Right cardiac atrium (tissue), 5 donors: ENCODE measurements at regions not wholly inside any gene's neighbourhood (a gene's known extent, or its start where the extent isn't known, plus 50 kb on each side); places are given as distances from the start of the nearest gene placed in this dataset.
"Not testable (repeated sequence)": the region's sequence is repeated elsewhere in the genome, so short reads cannot be mapped to it uniquely, and the experiment has no call there.

ENCODE experiments used
- ATAC-seq, 2 donors: fragments of 200-7000 bp; cut with Tn5 transposase; one replicate each; pipeline versions ENCODE4 v1.8.0 to v1.9.1; 2020; ENCODE audit warnings: moderate library complexity in 2 of 2, mild to moderate bottlenecking in 1 of 2
- DNase-seq, 3 donors: peaks; one replicate each; pipeline ENCODE4 v3.0.0-alpha.2; 2020
- H3K27ac ChIP-seq: one replicate; pipeline ENCODE4 v1.5.1; 2013; ENCODE audit warnings: mild to moderate bottlenecking, low read length, control low read depth, moderate library complexity
- H3K27me3 ChIP-seq: one replicate; pipeline ENCODE4 v1.6.1; 2013; ENCODE audit not compliant: control insufficient read depth, insufficient read depth
- H3K4me1 ChIP-seq: one replicate; pipeline ENCODE4 v1.6.1; 2013; ENCODE audit warnings: low read length; ENCODE audit not compliant: control insufficient read depth, insufficient read depth
- H3K4me3 ChIP-seq: one replicate; pipeline ENCODE4 v1.5.1; 2013; ENCODE audit warnings: low read length, control low read depth
- H3K9me3 ChIP-seq: one replicate; pipeline ENCODE4 v1.6.1; 2013; ENCODE audit warnings: low read length; ENCODE audit not compliant: control insufficient read depth
- WGBS: extraction: QIAGEN DNeasy Blood & Tissue Kit; methylation state at CpG from one replicate; pipeline ENCODE4 v1.1.7; 2013; 5-methylcytosine and 5-hydroxymethylcytosine counted together
- intact Hi-C, 4 donors: fragments of 100-400 bp; cut with DNase I; formaldehyde crosslinking; loops; one replicate each; pipeline versions ENCODE4 v1.11.0 to v1.14.0; 2022 to 2023
- donor health status: healthy with polysubstance abuse.
- donor health status: DM: no; HTN: yes; CAD: no.
- donor health status: DM: no; HTN: no; CAD: no.
- donor health status: DM: no; HTN: yes; CAD: no; lungs with severe emphysema.
- donor health status: DM: yes; HTN: yes; CAD: no.

DNA sequence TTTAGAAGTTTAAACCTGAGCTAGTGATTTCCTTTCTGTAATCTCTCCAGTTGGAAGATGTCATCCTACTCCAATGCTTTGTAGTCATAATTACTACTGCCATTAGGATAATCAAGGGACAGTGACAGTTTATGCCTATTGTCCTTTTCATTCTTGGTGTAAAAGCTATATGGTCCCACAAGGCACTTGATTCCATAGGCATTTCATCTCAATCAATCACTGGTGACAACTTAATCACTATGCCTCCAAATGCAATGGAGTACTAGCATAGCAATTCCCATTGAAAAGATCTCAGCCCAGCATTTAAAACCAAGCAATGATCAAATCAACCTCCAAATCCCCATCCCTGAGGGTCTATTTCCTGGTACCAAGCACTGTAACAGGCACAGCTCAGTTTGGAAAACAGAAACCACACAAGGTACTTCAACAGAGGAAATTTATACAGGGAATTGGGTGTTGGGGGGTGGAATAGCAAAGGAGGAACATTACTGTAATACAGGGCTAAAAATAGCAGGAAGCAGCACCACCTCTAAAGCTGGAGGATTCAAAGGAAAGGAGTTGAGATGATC, 51.0 kb downstream of the FHIP2A start:
- no peak for DNase-seq
- Histone ChIP-seq H3K27ac (no peak overlapping the region), H3K4me3 (no peak overlapping the region), H3K9me3 (no peaks in the 10 kb centered on the region), H3K4me1 (no peaks in the 10 kb centered on the region), H3K27me3 (no peaks in the 10 kb centered on the region)
- ATAC-seq: no peak
- intact Hi-C loops: loop anchor here in 1 of 4 donors (10.0 kb wide), 1 partner anchor 252 kb away; no protein-coding TSS in a partner anchor

DNA sequence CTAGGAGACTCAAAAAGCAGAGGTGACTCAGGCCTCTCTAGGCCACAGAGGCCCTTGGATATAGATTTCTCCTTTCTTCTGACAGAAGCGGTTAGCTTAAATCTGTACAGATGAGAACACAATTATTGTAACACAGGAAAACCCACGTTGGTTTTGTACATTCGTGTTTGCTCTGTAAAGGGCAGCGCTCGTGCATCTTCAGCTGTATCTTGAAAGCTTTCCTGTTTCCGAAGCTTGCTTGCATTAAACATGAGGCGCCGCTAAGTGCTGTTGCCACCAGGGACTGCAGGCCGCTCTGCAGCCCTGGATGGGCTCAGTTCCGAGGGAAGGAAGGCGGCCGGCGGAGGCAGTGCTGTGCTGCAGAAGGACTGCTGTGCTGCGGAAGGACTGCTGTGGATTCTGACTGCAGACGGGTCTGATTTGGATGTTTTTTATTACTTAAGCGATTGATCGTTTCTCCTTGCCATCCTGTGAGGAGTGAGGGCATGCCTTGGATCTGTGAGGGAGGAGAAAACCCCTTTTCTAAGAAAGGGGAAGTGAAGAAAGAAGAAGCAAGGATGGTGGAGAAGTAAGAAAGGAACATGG, 53.3 kb downstream of the FHIP2A start:
- intact Hi-C loops: loop anchor here in 3 of 4 donors (5.0 to 10.0 kb wide), 3 partner anchors 250 to 257 kb away; no protein-coding TSS in a partner anchor
- DNase-seq (peak; percentile 36 to 81 (median 75)), ATAC-seq (peak; percentile 80)
- H3K9me3 ChIP-seq: no peaks in the 10 kb centered on the region
- H3K27me3 ChIP-seq: no peaks in the 10 kb centered on the region
- no peak overlapping the region for H3K27ac ChIP-seq
- H3K4me1 ChIP-seq: no peaks in the 10 kb centered on the region
- H3K4me3 ChIP-seq: no peak overlapping the region
- WGBS: 30% methylated on average over 17 of the region's 17 CpGs

GRCh38 chr10:114875590-114876081, 54.1 kb downstream of the FHIP2A start:
- not testable (repeated sequence) for H3K27me3 ChIP-seq, H3K4me1 ChIP-seq, DNase-seq, ATAC-seq, H3K4me3 ChIP-seq, H3K27ac ChIP-seq, H3K9me3 ChIP-seq
- intact Hi-C loops: loop anchor here in 3 of 4 donors (5.0 to 10.0 kb wide), 3 partner anchors 249 to 257 kb away; no protein-coding TSS in a partner anchor
- WGBS: 92% methylated on average over 4 of the region's 4 CpGs

DNA sequence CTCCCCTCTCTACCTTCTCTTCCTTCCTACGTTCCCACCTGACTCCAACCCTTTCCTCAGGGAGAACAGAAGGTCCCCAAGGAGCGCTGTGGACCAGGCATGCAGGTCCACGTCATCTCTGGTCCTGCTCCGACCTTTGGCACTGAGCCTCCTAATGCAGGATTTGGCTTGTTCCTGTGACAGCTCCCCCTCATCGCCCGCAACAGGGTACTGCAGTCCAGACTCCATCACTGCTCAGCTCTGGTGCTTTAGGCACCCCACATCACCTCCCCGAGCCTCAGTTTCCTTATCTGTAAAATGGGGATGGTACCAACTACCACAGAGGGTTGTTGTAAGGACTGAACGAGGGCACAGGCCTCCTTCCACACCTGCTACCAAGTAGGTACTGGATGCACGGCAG, 54.6 kb downstream of the FHIP2A start:
- H3K27ac ChIP-seq: no peak overlapping the region
- no peak overlapping the region for H3K4me3 ChIP-seq
- DNase-seq (no peak), ATAC-seq (no peak)
- intact Hi-C loops: loop anchor here in 3 of 4 donors (5.0 to 10.0 kb wide), 3 partner anchors 249 to 256 kb away; no protein-coding TSS in a partner anchor
- no peaks in the 10 kb centered on the region for H3K9me3 ChIP-seq
- no peaks in the 10 kb centered on the region for H3K27me3 ChIP-seq
- WGBS: 73% methylated on average over 9 of the region's 9 CpGs
- H3K4me1 ChIP-seq: no peaks in the 10 kb centered on the region

- ATAC-seq: peak; percentile 81
- H3K27me3 ChIP-seq: no peaks in the 10 kb centered on the region
These were observed 55.2 kb downstream of the FHIP2A start for GRCh38 chr10:114876602-114877300.

GRCh38 chr10:114877301-114877644, 55.7 kb downstream of the FHIP2A start:
- no peaks in the 10 kb centered on the region for H3K4me1 ChIP-seq
- no peak overlapping the region for H3K4me3 ChIP-seq
- no peaks in the 10 kb centered on the region for H3K9me3 ChIP-seq
- no peak overlapping the region for H3K27ac ChIP-seq
- intact Hi-C loops: loop anchor here (1.0 to 10.0 kb wide), 4 partner anchors 248 to 255 kb away; no protein-coding TSS in a partner anchor
- 52% methylated on average over 6 of the region's 6 CpGs for WGBS
- no peak for ATAC-seq
- DNase-seq: no peak
- no peaks in the 10 kb centered on the region for H3K27me3 ChIP-seq

More at GRCh38 chr10:114876602-114877300, 55.2 kb downstream of the FHIP2A start:
- H3K9me3 ChIP-seq: no peaks in the 10 kb centered on the region
- no peak overlapping the region for H3K4me3 ChIP-seq
- intact Hi-C loops: loop anchor here (1.0 to 10.0 kb wide), 4 partner anchors 248 to 256 kb away; no protein-coding TSS in a partner anchor
- 28% methylated on average over 20 of the region's 20 CpGs for WGBS
- H3K27ac ChIP-seq: no peak overlapping the region
- H3K4me1 ChIP-seq: no peaks in the 10 kb centered on the region
- DNase-seq: peak; percentile 60 to 87 (median 81)

DNA sequence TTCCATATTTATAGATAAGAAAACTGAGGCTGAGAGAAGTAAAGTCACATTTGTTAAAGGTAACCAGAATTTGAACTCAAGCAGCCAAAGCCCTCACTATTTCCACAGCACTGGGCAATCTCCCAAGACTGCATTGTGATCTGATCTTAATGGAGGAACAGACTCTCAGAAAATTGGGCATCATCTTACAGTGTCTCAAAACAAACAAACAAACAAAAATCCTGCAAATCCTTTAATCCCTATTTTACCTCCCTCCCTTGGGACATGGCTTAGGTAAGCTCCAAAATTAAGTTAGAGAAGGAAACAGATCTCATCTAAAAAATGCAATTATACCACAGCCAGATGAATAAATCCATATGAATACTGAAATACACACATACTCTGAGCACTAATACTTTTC, 57.5 kb downstream of the FHIP2A start:
- H3K9me3 ChIP-seq: no peaks in the 10 kb centered on the region
- DNase-seq (no peak), ATAC-seq (no peak)
- H3K4me1 ChIP-seq: no peaks in the 10 kb centered on the region
- H3K4me3 ChIP-seq: no peak overlapping the region
- no peaks in the 10 kb centered on the region for H3K27me3 ChIP-seq
- H3K27ac ChIP-seq: no peak overlapping the region
- intact Hi-C loops: loop anchor here in 3 of 4 donors (5.0 to 10.0 kb wide), 3 partner anchors 246 to 253 kb away; no protein-coding TSS in a partner anchor

DNA sequence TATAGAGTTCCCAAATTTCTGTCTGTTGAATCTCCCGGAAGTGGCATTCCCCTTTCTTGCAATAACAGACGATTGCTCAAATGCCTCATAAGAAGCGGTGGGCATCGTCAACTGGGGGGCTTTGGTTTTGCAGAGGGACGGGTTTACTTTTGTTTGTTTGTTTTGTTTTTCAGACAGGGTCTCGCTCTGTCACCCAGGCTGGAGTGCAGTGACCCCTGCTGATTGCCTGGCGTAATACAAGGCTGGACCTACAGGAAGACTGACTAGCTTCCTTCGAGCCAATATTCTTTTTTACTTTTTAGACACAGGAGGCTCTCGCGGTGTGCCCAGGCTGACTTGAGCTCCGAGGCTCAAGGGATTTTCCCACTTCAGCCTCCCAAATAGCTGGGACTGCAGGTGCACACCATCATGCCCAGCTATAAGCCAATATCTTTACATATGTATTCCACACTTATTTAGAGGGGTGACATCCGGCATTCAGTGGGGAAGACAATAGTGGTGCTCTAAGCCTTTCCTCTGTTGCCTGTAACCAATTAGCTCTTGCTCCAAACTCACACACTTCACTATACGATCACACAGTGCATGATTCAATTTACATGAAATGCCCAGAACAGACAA, 58.1 kb downstream of the FHIP2A start:
- H3K9me3 ChIP-seq: no peaks in the 10 kb centered on the region
- 38% methylated on average over 13 of the region's 13 CpGs for WGBS
- DNase-seq (peak in 1 of 3 donors; percentile 57), ATAC-seq (no peak)
- no peak overlapping the region for H3K4me3 ChIP-seq
- no peaks in the 10 kb centered on the region for H3K4me1 ChIP-seq
- no peak overlapping the region for H3K27ac ChIP-seq
- intact Hi-C loops: loop anchor here in 3 of 4 donors (5.0 to 10.0 kb wide), 3 partner anchors 245 to 253 kb away; no protein-coding TSS in a partner anchor
- no peaks in the 10 kb centered on the region for H3K27me3 ChIP-seq

DNA sequence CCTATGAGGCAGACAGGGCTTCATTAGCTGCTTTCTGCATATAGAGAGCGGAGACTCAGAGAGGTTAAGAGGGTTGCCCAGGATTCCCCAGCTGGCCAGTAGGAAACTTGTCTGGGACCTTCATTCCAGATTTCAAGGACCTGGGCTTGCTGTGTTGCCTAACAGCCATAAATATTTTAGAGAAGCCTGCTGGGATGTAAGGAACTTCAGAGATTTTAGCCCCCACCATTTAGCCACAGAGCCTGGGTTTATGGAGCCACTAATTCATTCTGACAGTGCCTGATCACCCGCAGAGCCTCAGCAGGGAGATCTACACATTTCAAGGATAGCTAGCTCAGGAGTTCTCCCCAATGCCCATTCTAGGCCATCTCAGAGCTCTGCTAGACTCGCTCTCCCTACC, 56.6 kb upstream of the TRUB1 start:
- Histone ChIP-seq H3K27me3 (no peaks in the 10 kb centered on the region), H3K27ac (no peak overlapping the region), H3K9me3 (no peaks in the 10 kb centered on the region), H3K4me1 (no peaks in the 10 kb centered on the region), H3K4me3 (no peak overlapping the region)
- 87% methylated on average over 3 of the region's 3 CpGs for WGBS
- ATAC-seq: no peak
- DNase-seq: no peak
- intact Hi-C loops: no loop called here

DNA sequence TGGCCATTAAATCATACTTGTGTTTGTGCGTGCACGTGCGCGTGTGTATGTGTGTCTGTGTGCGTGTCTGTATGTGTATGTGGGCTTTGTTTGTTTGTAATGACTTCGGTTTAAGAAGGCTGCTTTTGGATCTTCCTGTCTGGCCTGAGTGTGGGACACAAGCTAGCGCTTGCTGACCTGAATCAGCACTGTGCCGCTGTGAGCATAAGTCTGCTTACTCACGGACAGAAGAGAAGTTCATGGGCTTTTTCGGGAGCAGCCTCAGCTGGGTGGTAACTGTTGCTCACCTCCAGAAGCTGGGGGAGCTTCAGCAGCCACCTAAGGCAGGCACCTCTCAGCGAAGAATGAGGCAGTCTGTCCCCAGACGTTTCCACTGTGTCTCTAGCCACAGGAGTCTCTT, 56.1 kb upstream of the TRUB1 start:
- WGBS: 75% methylated on average over 12 of the region's 12 CpGs
- H3K27ac ChIP-seq: no peak overlapping the region

GRCh38 chr10:114885443-114885842, 52.6 kb upstream of the TRUB1 start:
- Histone ChIP-seq H3K4me1 (no peaks in the 10 kb centered on the region), H3K27ac (no peak overlapping the region), H3K9me3 (no peaks in the 10 kb centered on the region), H3K27me3 (no peaks in the 10 kb centered on the region), H3K4me3 (no peak overlapping the region)
- intact Hi-C loops: no loop called here
- ATAC-seq: no peak
- 65% methylated on average over 2 of the region's 2 CpGs for WGBS
- no peak for DNase-seq

More for the DNA sequence above, 56.1 kb upstream of the TRUB1 start:
- H3K4me1 ChIP-seq: no peaks in the 10 kb centered on the region
- DNase-seq: no peak
- no peaks in the 10 kb centered on the region for H3K9me3 ChIP-seq
- H3K4me3 ChIP-seq: no peak overlapping the region
- intact Hi-C loops: no loop called here
- ATAC-seq: no peak
- H3K27me3 ChIP-seq: no peaks in the 10 kb centered on the region
